ENCODE measurements at regions not wholly inside any gene's neighbourhood (a gene's known extent, or its start where the extent isn't known, plus 50 kb on each side); places are given as distances from the start of the nearest gene placed in this dataset.

- no peaks in the 10 kb centered on the region for H3K9me3 ChIP-seq
- no peak for TF ChIP-seq POLR2A (IDR thresholded peaks at IDR 0.05)
- no peak for TF ChIP-seq POLR2AphosphoS5 (IDR thresholded peaks at IDR 0.05; ENCODE audit: insufficient read depth in 1 of 2, low read depth in 1 of 2)
- no peak for TF ChIP-seq CTCF (IDR thresholded peaks at IDR 0.05)
- H3K27me3 ChIP-seq = no peaks in the 10 kb centered on the region
- H3K4me3 ChIP-seq = no peak overlapping the region
- no peak for DNase-seq (ENCODE audit: extremely low spot score in 2 of 2)
- no peaks in the 10 kb centered on the region for H3K36me3 ChIP-seq
- intact Hi-C loops (cut with DNase I) = no loop called here
- no peak overlapping the region for H3K27ac ChIP-seq
- H3K4me1 ChIP-seq = peaks cover 21% of the 10 kb centered on the region
These were observed 598.6 kb downstream of the SLC4A3 start for GRCh38 chr2:220226076-220226475.

- DNase-seq (ENCODE audit: extremely low spot score in 2 of 2) = no peak
- Histone ChIP-seq H3K36me3 (no peaks in the 10 kb centered on the region), H3K27ac (no peak overlapping the region), H3K27me3 (no peaks in the 10 kb centered on the region), H3K4me3 (no peak overlapping the region), H3K9me3 (no peaks in the 10 kb centered on the region), H3K4me1 (peaks cover 21% of the 10 kb centered on the region)
- intact Hi-C loops (cut with DNase I) = no loop called here
- TF ChIP-seq POLR2AphosphoS5 (IDR thresholded peaks at IDR 0.05; ENCODE audit: insufficient read depth in 1 of 2, low read depth in 1 of 2) (no peak), POLR2A (IDR thresholded peaks at IDR 0.05) (no peak), CTCF (IDR thresholded peaks at IDR 0.05) (no peak)
These were observed 599.1 kb downstream of the SLC4A3 start for GRCh38 chr2:220226546-220226945.

- Histone ChIP-seq H3K36me3 (no peaks in the 10 kb centered on the region), H3K27me3 (no peaks in the 10 kb centered on the region), H3K27ac (no peak overlapping the region), H3K4me3 (no peak overlapping the region), H3K9me3 (no peaks in the 10 kb centered on the region), H3K4me1 (peaks cover 21% of the 10 kb centered on the region)
- intact Hi-C loops (cut with DNase I) = no loop called here
- TF ChIP-seq POLR2A (IDR thresholded peaks at IDR 0.05) (no peak), CTCF (IDR thresholded peaks at IDR 0.05) (no peak), POLR2AphosphoS5 (IDR thresholded peaks at IDR 0.05; ENCODE audit: insufficient read depth in 1 of 2, low read depth in 1 of 2) (no peak)
- DNase-seq (ENCODE audit: extremely low spot score in 2 of 2) = no peak
These were observed 600.0 kb downstream of the SLC4A3 start for GRCh38 chr2:220227266-220227920.

- no peak overlapping the region for H3K27ac ChIP-seq
- H3K9me3 ChIP-seq = no peaks in the 10 kb centered on the region
- no peak for TF ChIP-seq CTCF (IDR thresholded peaks at IDR 0.05)
- no peak for TF ChIP-seq POLR2A (IDR thresholded peaks at IDR 0.05)
- no peak for TF ChIP-seq POLR2AphosphoS5 (IDR thresholded peaks at IDR 0.05; ENCODE audit: insufficient read depth in 1 of 2, low read depth in 1 of 2)
- H3K4me3 ChIP-seq = no peak overlapping the region
- H3K4me1 ChIP-seq = peaks cover 21% of the 10 kb centered on the region
- H3K27me3 ChIP-seq = no peaks in the 10 kb centered on the region
- intact Hi-C loops (cut with DNase I) = no loop called here
- no peak for DNase-seq (ENCODE audit: extremely low spot score in 2 of 2)
- H3K36me3 ChIP-seq = no peaks in the 10 kb centered on the region
These were observed 601.0 kb downstream of the SLC4A3 start for GRCh38 chr2:220228310-220229006.

DNA sequence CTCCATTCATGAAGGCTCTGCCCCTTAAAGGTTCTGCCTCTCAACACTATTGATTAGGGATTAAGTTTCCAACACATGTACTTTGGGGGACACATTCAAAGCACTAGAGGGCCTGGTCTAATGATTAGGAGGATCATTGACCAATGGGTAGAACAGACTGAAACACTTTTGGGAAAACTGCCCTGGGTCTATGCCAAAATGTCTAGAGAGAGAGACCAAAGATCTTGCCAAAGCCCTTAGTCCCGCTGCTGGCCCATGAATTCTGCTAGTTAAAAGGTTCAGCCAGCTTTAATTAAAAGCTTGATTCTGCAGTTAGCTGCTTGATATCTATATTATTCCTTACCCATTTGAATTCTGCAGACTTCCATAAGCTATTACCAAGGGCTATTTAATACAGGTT is 613.2 kb downstream of the SLC4A3 start:
- H3K9me3 ChIP-seq = no peaks in the 10 kb centered on the region
- no peaks in the 10 kb centered on the region for H3K36me3 ChIP-seq
- no peak overlapping the region for H3K27ac ChIP-seq
- intact Hi-C loops (cut with DNase I) = no loop called here
- H3K27me3 ChIP-seq = no peaks in the 10 kb centered on the region
- no peak for DNase-seq (ENCODE audit: extremely low spot score in 2 of 2)
- no peaks in the 10 kb centered on the region for H3K4me1 ChIP-seq
- TF ChIP-seq POLR2AphosphoS5 (IDR thresholded peaks at IDR 0.05; ENCODE audit: insufficient read depth in 1 of 2, low read depth in 1 of 2) (no peak), CTCF (IDR thresholded peaks at IDR 0.05) (no peak), POLR2A (IDR thresholded peaks at IDR 0.05) (no peak)
- H3K4me3 ChIP-seq = no peak overlapping the region
